B cell (primary cell): ENCODE measurements at regions not wholly inside any gene's neighbourhood (a gene's known extent, or its start where the extent isn't known, plus 50 kb on each side); places are given as distances from the start of the nearest gene placed in this dataset.

Source experiments
- CTCF ChIP-seq: fragments of 200-600 bp; IDR thresholded peaks from one replicate; pipeline ENCODE4 v1.8.0; 2022; ENCODE audit warnings: antibody characterized with exemption, mild to moderate bottlenecking
- EZH2 ChIP-seq: IDR thresholded peaks from 2 replicates; pipeline ENCODE4 v1.6.1; 2012; ENCODE audit warnings: borderline replicate concordance, low read depth, mild to moderate bottlenecking, moderate library complexity, low read length; ENCODE audit not compliant: insufficient read depth, poor library complexity, severe bottlenecking

GRCh38 chr12:124678421-124678893 lies 111.0 kb upstream of the NCOR2 start:
- TF ChIP-seq CTCF, result no peak
- no peak for TF ChIP-seq EZH2
